ENCODE measurements at regions not wholly inside any gene's neighbourhood (a gene's known extent, or its start where the extent isn't known, plus 50 kb on each side); places are given as distances from the start of the nearest gene placed in this dataset.

- TF ChIP-seq CTCF (IDR thresholded peaks at IDR 0.05) (no peak), POLR2A (IDR thresholded peaks at IDR 0.05) (no peak)
Measured at GRCh38 chr4:173891072-173891471, 361.0 kb upstream of the HAND2 start.
